IPS DF 6.9 (cell line): ENCODE measurements at regions not wholly inside any gene's neighbourhood (a gene's known extent, or its start where the extent isn't known, plus 50 kb on each side); places are given as distances from the start of the nearest gene placed in this dataset.

ENCODE experiments used
- DNase-seq: peaks from one replicate; pipeline ENCODE4 v3.0.0-alpha.2; 2013; ENCODE audit warnings: low read depth, low spot score
- H3K27ac ChIP-seq: one replicate; pipeline ENCODE4 v1.5.1; 2013; ENCODE audit warnings: low read length, control low read depth
- H3K27me3 ChIP-seq: 2 replicates; pipeline ENCODE4 v1.6.1; 2013; ENCODE audit warnings: mild to moderate bottlenecking, low read length; ENCODE audit not compliant: control insufficient read depth, insufficient read depth
- H3K36me3 ChIP-seq: 2 replicates; pipeline ENCODE4 v1.6.1; 2013; ENCODE audit warnings: low read length; ENCODE audit not compliant: control insufficient read depth, insufficient read depth
- H3K4me1 ChIP-seq: 2 replicates; pipeline ENCODE4 v1.6.1; 2013; ENCODE audit warnings: low read length; ENCODE audit not compliant: control insufficient read depth, insufficient read depth
- H3K4me3 ChIP-seq: 2 replicates; pipeline ENCODE4 v1.5.1; 2013; ENCODE audit warnings: mild to moderate bottlenecking, low read length
- H3K9me3 ChIP-seq: 2 replicates; pipeline ENCODE4 v1.6.1; 2013; ENCODE audit warnings: low read length, inconsistent platforms; ENCODE audit not compliant: control insufficient read depth, insufficient read depth
- WGBS: extraction: QIAGEN DNeasy Blood & Tissue Kit; methylation state at CpG from one replicate; pipeline ENCODE4 v1.1.7; 2013; ENCODE audit warnings: mixed read lengths, missing lambda C conversion rate; ENCODE audit not compliant: insufficient read length, insufficient coverage; 5-methylcytosine and 5-hydroxymethylcytosine counted together

GRCh38 chr2:6728156-6728555 lies 137.6 kb downstream of the CMPK2 start:
- no peak overlapping the region for H3K4me3 ChIP-seq
- no peaks in the 10 kb centered on the region for H3K27me3 ChIP-seq
- no peak for DNase-seq
- WGBS, result no CpG with 5 or more reads among the region's 5 CpGs
- peaks cover 2% of the 10 kb centered on the region; the same call in 1 of the 2 replicates for H3K4me1 ChIP-seq
- H3K9me3 ChIP-seq, result no peaks in the 10 kb centered on the region
- no peak overlapping the region for H3K27ac ChIP-seq
- no peaks in the 10 kb centered on the region for H3K36me3 ChIP-seq

GRCh38 chr2:6730003-6730402 lies 135.7 kb downstream of the CMPK2 start:
- peaks cover 2% of the 10 kb centered on the region; the same call in 1 of the 2 replicates for H3K4me1 ChIP-seq
- DNase-seq, result no peak
- H3K27ac ChIP-seq, result no peak overlapping the region
- no peak overlapping the region for H3K4me3 ChIP-seq
- H3K9me3 ChIP-seq, result no peaks in the 10 kb centered on the region
- WGBS, result no CpG with 5 or more reads among the region's 2 CpGs
- H3K27me3 ChIP-seq, result no peaks in the 10 kb centered on the region
- no peaks in the 10 kb centered on the region for H3K36me3 ChIP-seq

GRCh38 chr2:6730649-6731532 lies 134.8 kb downstream of the CMPK2 start:
- Histone ChIP-seq H3K36me3 (no peaks in the 10 kb centered on the region), H3K27ac (no peak overlapping the region), H3K9me3 (no peaks in the 10 kb centered on the region), H3K27me3 (no peaks in the 10 kb centered on the region), H3K4me1 (no peaks in the 10 kb centered on the region), H3K4me3 (no peak overlapping the region)
- DNase-seq, result no peak
- no CpG with 5 or more reads among the region's 5 CpGs for WGBS

- Histone ChIP-seq H3K36me3 (no peaks in the 10 kb centered on the region), H3K4me1 (no peaks in the 10 kb centered on the region), H3K9me3 (no peaks in the 10 kb centered on the region), H3K27me3 (no peaks in the 10 kb centered on the region), H3K27ac (no peak overlapping the region), H3K4me3 (no peak overlapping the region)
- no peak for DNase-seq
- WGBS, result no CpG with 5 or more reads among the region's 7 CpGs
These were observed 126.2 kb downstream of the CMPK2 start for GRCh38 chr2:6739547-6739946.

- WGBS, result no CpG with 5 or more reads among the region's 1 CpG
- no peak overlapping the region for H3K27ac ChIP-seq
- H3K9me3 ChIP-seq, result no peaks in the 10 kb centered on the region
- no peaks in the 10 kb centered on the region for H3K27me3 ChIP-seq
- no peaks in the 10 kb centered on the region for H3K36me3 ChIP-seq
- no peak overlapping the region for H3K4me3 ChIP-seq
- no peak for DNase-seq
- H3K4me1 ChIP-seq, result no peaks in the 10 kb centered on the region
These were observed 124.5 kb downstream of the CMPK2 start for GRCh38 chr2:6741229-6741628.

GRCh38 chr2:6744038-6744437 lies 121.7 kb downstream of the CMPK2 start:
- no CpG with 5 or more reads among the region's 4 CpGs for WGBS

GRCh38 chr2:6747433-6747832 lies 118.3 kb downstream of the CMPK2 start:
- Histone ChIP-seq H3K4me3 (no peak overlapping the region), H3K27me3 (no peaks in the 10 kb centered on the region), H3K36me3 (no peaks in the 10 kb centered on the region), H3K4me1 (no peaks in the 10 kb centered on the region), H3K27ac (no peak overlapping the region), H3K9me3 (no peaks in the 10 kb centered on the region)
- no peak for DNase-seq
- no CpG with 5 or more reads among the region's 1 CpG for WGBS

More at GRCh38 chr2:6744038-6744437, 121.7 kb downstream of the CMPK2 start:
- H3K9me3 ChIP-seq, result no peaks in the 10 kb centered on the region
- H3K27ac ChIP-seq, result no peak overlapping the region
- DNase-seq, result no peak
- no peaks in the 10 kb centered on the region for H3K36me3 ChIP-seq
- H3K27me3 ChIP-seq, result no peaks in the 10 kb centered on the region
- H3K4me3 ChIP-seq, result no peak overlapping the region
- no peaks in the 10 kb centered on the region for H3K4me1 ChIP-seq

GRCh38 chr2:6748406-6749067 lies 117.2 kb downstream of the CMPK2 start:
- no peaks in the 10 kb centered on the region for H3K27me3 ChIP-seq
- H3K36me3 ChIP-seq, result no peaks in the 10 kb centered on the region
- no peaks in the 10 kb centered on the region for H3K4me1 ChIP-seq
- H3K4me3 ChIP-seq, result no peak overlapping the region
- WGBS, result no CpG with 5 or more reads among the region's 8 CpGs
- DNase-seq, result no peak
- H3K9me3 ChIP-seq, result no peaks in the 10 kb centered on the region
- H3K27ac ChIP-seq, result no peak overlapping the region

- H3K36me3 ChIP-seq, result no peaks in the 10 kb centered on the region
- no peak for DNase-seq
- no peaks in the 10 kb centered on the region for H3K27me3 ChIP-seq
- peaks cover 3% of the 10 kb centered on the region; the same call in 1 of the 2 replicates for H3K4me1 ChIP-seq
- no CpG with 5 or more reads among the region's 2 CpGs for WGBS
- no peak overlapping the region for H3K4me3 ChIP-seq
- H3K27ac ChIP-seq, result no peak overlapping the region
- H3K9me3 ChIP-seq, result no peaks in the 10 kb centered on the region
These were observed 115.7 kb downstream of the CMPK2 start for GRCh38 chr2:6749962-6750361.

GRCh38 chr2:6750411-6751158 lies 115.1 kb downstream of the CMPK2 start:
- DNase-seq, result no peak
- Histone ChIP-seq H3K4me3 (no peak overlapping the region), H3K27ac (no peak overlapping the region), H3K9me3 (no peaks in the 10 kb centered on the region), H3K27me3 (no peaks in the 10 kb centered on the region), H3K4me1 (peaks cover 3% of the 10 kb centered on the region; the same call in 1 of the 2 replicates), H3K36me3 (no peaks in the 10 kb centered on the region)
- WGBS, result no CpG with 5 or more reads among the region's 8 CpGs
